ENCODE measurements at regions not wholly inside any gene's neighbourhood (a gene's known extent, or its start where the extent isn't known, plus 50 kb on each side); places are given as distances from the start of the nearest gene placed in this dataset.

- TF ChIP-seq CTCF (conservative IDR thresholded peaks at IDR 0.05 in 1 of 2, IDR thresholded peaks at IDR 0.05 in 1 of 2; ENCODE audit: low read depth in 1 of 2, low read length in 2 of 2) (no peak), EZH2 (IDR thresholded peaks at IDR 0.05; ENCODE audit: low read length, missing control alignments) (no peak)
Measured at GRCh38 chr5:19035816-19036215, 952.2 kb downstream of the CDH18 start.
